KMS-11 (cell line): ENCODE measurements at regions not wholly inside any gene's neighbourhood (a gene's known extent, or its start where the extent isn't known, plus 50 kb on each side); places are given as distances from the start of the nearest gene placed in this dataset.

ENCODE experiments used
- H2AFZ ChIP-seq: fragments of 200-600 bp; sonication (generic); 2 replicates; pipeline ENCODE4 v1.6.1; 2016; ENCODE audit warnings: antibody characterized with exemption, mixed run types, low read depth
- H3K27ac ChIP-seq: fragments of 200-600 bp; sonication (generic); 2 replicates; pipeline ENCODE4 v1.6.1; 2016; ENCODE audit warnings: mild to moderate bottlenecking, mixed run types
- H3K27me3 ChIP-seq: fragments of 200-600 bp; sonication (generic); 2 replicates; pipeline ENCODE4 v1.6.1; 2017; ENCODE audit warnings: mild to moderate bottlenecking, low read depth, mixed run types, moderate library complexity; ENCODE audit not compliant: insufficient read depth
- H3K36me3 ChIP-seq: fragments of 200-600 bp; sonication (generic); 2 replicates; pipeline ENCODE4 v1.6.1; 2017; ENCODE audit warnings: mild to moderate bottlenecking, mixed run types; ENCODE audit not compliant: insufficient read depth
- H3K4me1 ChIP-seq: fragments of 200-600 bp; sonication (generic); 2 replicates; pipeline ENCODE4 v1.6.1; 2016; ENCODE audit warnings: mild to moderate bottlenecking, low read depth, mixed run types; ENCODE audit not compliant: poor library complexity, severe bottlenecking
- H3K4me2 ChIP-seq: fragments of 200-600 bp; sonication (generic); 2 replicates; pipeline ENCODE4 v1.7.0; 2016; ENCODE audit warnings: mild to moderate bottlenecking, mixed run types
- H3K4me3 ChIP-seq: fragments of 200-600 bp; sonication (generic); IDR thresholded peaks from 2 replicates; pipeline ENCODE4 v1.6.1; 2017; ENCODE audit warnings: low read depth, low read length, mixed read lengths; ENCODE audit not compliant: insufficient read depth
- H3K79me2 ChIP-seq: fragments of 200-600 bp; sonication (generic); 2 replicates; pipeline ENCODE4 v1.6.1; 2016; ENCODE audit warnings: low read depth, mixed run types; ENCODE audit not compliant: insufficient read depth
- H3K9ac ChIP-seq: fragments of 200-600 bp; sonication (generic); 2 replicates; pipeline ENCODE4 v1.6.1; 2016; ENCODE audit warnings: mild to moderate bottlenecking, mixed run types
- H4K20me1 ChIP-seq: fragments of 200-600 bp; sonication (generic); 2 replicates; pipeline ENCODE4 v1.6.1; 2016; ENCODE audit warnings: mild to moderate bottlenecking, mixed run types; ENCODE audit not compliant: insufficient read depth
- CTCF ChIP-seq: fragments of 200-600 bp; sonication (generic); conservative IDR thresholded peaks from 2 replicates; pipeline ENCODE4 v1.6.1; 2017; ENCODE audit warnings: low read depth, mild to moderate bottlenecking, antibody characterized with exemption, low read length, moderate library complexity, mixed read lengths

GRCh38 chr6:159481897-159482296, 211.1 kb downstream of the SOD2 start:
- Histone ChIP-seq H3K4me2 (no peak overlapping the region), H2AFZ (no peak overlapping the region), H3K9ac (no peak overlapping the region), H3K4me3 (no peak overlapping the region), H4K20me1 (no peaks in the 10 kb centered on the region), H3K27me3 (no peaks in the 10 kb centered on the region), H3K79me2 (no peaks in the 10 kb centered on the region), H3K27ac (no peak overlapping the region), H3K36me3 (no peaks in the 10 kb centered on the region), H3K4me1 (no peaks in the 10 kb centered on the region)
- no peak for TF ChIP-seq CTCF

GRCh38 chr6:159480471-159480870, 212.6 kb downstream of the SOD2 start:
- H3K36me3 ChIP-seq, result no peaks in the 10 kb centered on the region
- no peaks in the 10 kb centered on the region for H3K4me1 ChIP-seq
- no peak overlapping the region for H3K9ac ChIP-seq
- no peak for TF ChIP-seq CTCF
- H3K27me3 ChIP-seq, result no peaks in the 10 kb centered on the region
- H4K20me1 ChIP-seq, result no peaks in the 10 kb centered on the region
- H3K4me2 ChIP-seq, result no peak overlapping the region
- H3K79me2 ChIP-seq, result no peaks in the 10 kb centered on the region
- H2AFZ ChIP-seq, result no peak overlapping the region
- H3K27ac ChIP-seq, result no peak overlapping the region
- H3K4me3 ChIP-seq, result no peak overlapping the region

GRCh38 chr6:159479146-159479545, 213.9 kb downstream of the SOD2 start:
- Histone ChIP-seq H3K9ac (no peak overlapping the region), H3K36me3 (no peaks in the 10 kb centered on the region), H3K79me2 (no peaks in the 10 kb centered on the region), H3K4me2 (no peak overlapping the region), H3K4me3 (no peak overlapping the region), H4K20me1 (no peaks in the 10 kb centered on the region), H3K27ac (no peak overlapping the region), H3K27me3 (no peaks in the 10 kb centered on the region), H3K4me1 (no peaks in the 10 kb centered on the region), H2AFZ (no peak overlapping the region)
- TF ChIP-seq CTCF, result no peak

GRCh38 chr6:159473475-159474263, 219.4 kb downstream of the SOD2 start:
- H3K4me1 ChIP-seq, result no peaks in the 10 kb centered on the region
- H3K4me3 ChIP-seq, result no peak overlapping the region
- H3K27ac ChIP-seq, result no peak overlapping the region
- no peak for TF ChIP-seq CTCF
- H3K9ac ChIP-seq, result no peak overlapping the region
- no peaks in the 10 kb centered on the region for H3K79me2 ChIP-seq
- H3K4me2 ChIP-seq, result no peak overlapping the region
- H4K20me1 ChIP-seq, result no peaks in the 10 kb centered on the region
- no peaks in the 10 kb centered on the region for H3K27me3 ChIP-seq
- H3K36me3 ChIP-seq, result no peaks in the 10 kb centered on the region
- H2AFZ ChIP-seq, result no peak overlapping the region
